Mammary epithelial cell (primary cell): ENCODE measurements at regions not wholly inside any gene's neighbourhood (a gene's known extent, or its start where the extent isn't known, plus 50 kb on each side); places are given as distances from the start of the nearest gene placed in this dataset.

Experiments used
- EZH2 ChIP-seq: IDR thresholded peaks from 2 replicates; pipeline ENCODE4 v1.6.1; 2012; ENCODE audit warnings: low read length, inconsistent platforms, borderline replicate concordance
- TF ChIP-seq, protein P1 (sequence below), 2 donors: IDR thresholded peaks in 1 of 2; conservative IDR thresholded peaks in 1 of 2; 2 replicates each; pipeline ENCODE4 v1.5.1; 2011 to 2012; ENCODE audit warnings: inconsistent platforms in 2 of 2, low read length in 2 of 2, mild to moderate bottlenecking in 2 of 2, control low read depth in 1 of 2, low read depth in 1 of 2; ENCODE audit not compliant: insufficient read depth in 1 of 2; ENCODE audit errors: extremely low read depth in 1 of 2

DNA sequence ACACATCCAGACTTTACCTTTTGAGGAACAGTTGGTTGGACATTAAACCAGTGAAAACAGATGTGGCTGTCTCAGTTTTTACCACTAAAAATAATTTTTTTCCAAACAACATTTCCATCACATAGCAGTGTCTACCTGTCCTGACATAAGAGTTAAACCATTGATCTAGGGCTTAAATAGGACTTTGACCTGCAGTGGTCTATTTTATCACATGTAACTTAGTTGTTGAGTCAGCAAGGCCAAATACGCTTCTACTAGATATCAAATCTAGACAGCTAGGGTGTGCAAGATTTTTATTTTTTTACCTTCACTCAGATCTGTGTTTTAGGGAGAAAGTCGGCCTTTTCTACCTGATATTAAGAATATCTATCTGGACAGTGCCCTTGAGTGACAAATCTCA lies 88.8 kb upstream of the ZFP64 start:
- TF ChIP-seq, protein P1, sequence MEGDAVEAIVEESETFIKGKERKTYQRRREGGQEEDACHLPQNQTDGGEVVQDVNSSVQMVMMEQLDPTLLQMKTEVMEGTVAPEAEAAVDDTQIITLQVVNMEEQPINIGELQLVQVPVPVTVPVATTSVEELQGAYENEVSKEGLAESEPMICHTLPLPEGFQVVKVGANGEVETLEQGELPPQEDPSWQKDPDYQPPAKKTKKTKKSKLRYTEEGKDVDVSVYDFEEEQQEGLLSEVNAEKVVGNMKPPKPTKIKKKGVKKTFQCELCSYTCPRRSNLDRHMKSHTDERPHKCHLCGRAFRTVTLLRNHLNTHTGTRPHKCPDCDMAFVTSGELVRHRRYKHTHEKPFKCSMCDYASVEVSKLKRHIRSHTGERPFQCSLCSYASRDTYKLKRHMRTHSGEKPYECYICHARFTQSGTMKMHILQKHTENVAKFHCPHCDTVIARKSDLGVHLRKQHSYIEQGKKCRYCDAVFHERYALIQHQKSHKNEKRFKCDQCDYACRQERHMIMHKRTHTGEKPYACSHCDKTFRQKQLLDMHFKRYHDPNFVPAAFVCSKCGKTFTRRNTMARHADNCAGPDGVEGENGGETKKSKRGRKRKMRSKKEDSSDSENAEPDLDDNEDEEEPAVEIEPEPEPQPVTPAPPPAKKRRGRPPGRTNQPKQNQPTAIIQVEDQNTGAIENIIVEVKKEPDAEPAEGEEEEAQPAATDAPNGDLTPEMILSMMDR (conservative IDR thresholded peaks at IDR 0.05 in 1 of 2, IDR thresholded peaks at IDR 0.05 in 1 of 2; ENCODE audit: extremely low read depth in 1 of 2, insufficient read depth in 1 of 2, low read depth in 1 of 2, low read length in 2 of 2): no peak
- TF ChIP-seq EZH2: no peak
